ENCODE measurements at regions not wholly inside any gene's neighbourhood (a gene's known extent, or its start where the extent isn't known, plus 50 kb on each side); places are given as distances from the start of the nearest gene placed in this dataset.

DNA sequence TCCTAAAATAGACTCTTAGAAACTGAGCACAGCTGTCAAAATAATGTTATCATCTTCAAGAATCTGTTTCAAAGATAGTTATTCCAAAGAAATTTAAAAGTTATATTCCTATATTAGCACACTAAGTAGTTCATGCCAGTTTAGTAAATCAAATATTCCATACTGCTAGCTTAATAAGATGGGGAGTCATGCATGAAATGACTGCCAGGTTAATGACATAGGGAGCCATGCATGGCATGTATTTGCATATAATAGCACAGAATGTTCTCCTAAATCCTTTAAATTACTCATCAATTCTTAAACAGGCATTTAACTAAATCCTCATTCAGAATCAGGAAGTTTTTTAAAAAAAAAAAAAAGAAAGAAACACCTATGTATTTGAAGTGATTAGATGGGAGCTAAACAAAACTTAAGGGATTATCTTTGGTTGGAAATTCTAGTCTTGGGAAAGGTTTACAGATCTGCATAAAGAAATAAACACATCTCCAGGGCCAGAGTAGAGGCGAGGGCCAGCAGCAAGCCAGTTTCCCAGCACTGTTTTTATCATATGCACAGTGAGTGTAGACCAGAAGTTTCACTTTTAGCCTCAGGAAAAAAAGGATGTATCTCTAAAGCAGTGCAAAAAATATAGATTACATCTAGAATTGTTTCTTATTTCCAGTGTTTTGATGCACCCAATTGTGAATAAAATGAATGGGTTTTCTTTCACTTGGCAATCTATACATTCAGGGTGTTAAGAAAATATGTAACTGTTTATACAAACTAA, 366.4 kb upstream of the AGTR1 start:
- TF ChIP-seq HDGF (IDR thresholded peaks at IDR 0.05; ENCODE audit: borderline replicate concordance) (no peak), BHLHE40 (IDR thresholded peaks at IDR 0.05; ENCODE audit: borderline replicate concordance) (no peak), ARNT (IDR thresholded peaks at IDR 0.05) (no peak), FOXA1 (IDR thresholded peaks at IDR 0.05) (no peak), NFRKB (IDR thresholded peaks at IDR 0.05) (no peak), ZNF384 (IDR thresholded peaks at IDR 0.05) (no peak), SUZ12 (IDR thresholded peaks at IDR 0.05) (no peak), FOXK2 (IDR thresholded peaks at IDR 0.05) (no peak), SP1 (IDR thresholded peaks at IDR 0.05) (no peak), ELF4 (IDR thresholded peaks at IDR 0.05) (no peak), L3MBTL2 (conservative IDR thresholded peaks at IDR 0.05) (no peak)
- TF ChIP-seq, protein P1, sequence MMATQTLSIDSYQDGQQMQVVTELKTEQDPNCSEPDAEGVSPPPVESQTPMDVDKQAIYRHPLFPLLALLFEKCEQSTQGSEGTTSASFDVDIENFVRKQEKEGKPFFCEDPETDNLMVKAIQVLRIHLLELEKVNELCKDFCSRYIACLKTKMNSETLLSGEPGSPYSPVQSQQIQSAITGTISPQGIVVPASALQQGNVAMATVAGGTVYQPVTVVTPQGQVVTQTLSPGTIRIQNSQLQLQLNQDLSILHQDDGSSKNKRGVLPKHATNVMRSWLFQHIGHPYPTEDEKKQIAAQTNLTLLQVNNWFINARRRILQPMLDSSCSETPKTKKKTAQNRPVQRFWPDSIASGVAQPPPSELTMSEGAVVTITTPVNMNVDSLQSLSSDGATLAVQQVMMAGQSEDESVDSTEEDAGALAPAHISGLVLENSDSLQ (IDR thresholded peaks at IDR 0.05) = peak; percentile 44; the same call in 1 of the 2 replicates

Measured in HEK293T (cell line).